LNCaP clone FGC (cell line): ENCODE measurements at regions not wholly inside any gene's neighbourhood (a gene's known extent, or its start where the extent isn't known, plus 50 kb on each side); places are given as distances from the start of the nearest gene placed in this dataset.

ENCODE experiments used
- DNase-seq: peaks from one replicate; pipeline ENCODE4 v3.0.0-alpha.2; 2011; ENCODE audit warnings: low read depth
- H3K4me3 ChIP-seq: 2 replicates; pipeline ENCODE4 v1.5.1; 2011; ENCODE audit warnings: mild to moderate bottlenecking, low read depth, low read length, control low read depth
- CTCF ChIP-seq: IDR thresholded peaks from 2 replicates; pipeline ENCODE4 v1.5.1; 2012; ENCODE audit warnings: mild to moderate bottlenecking; ENCODE audit not compliant: control insufficient read depth, insufficient read depth; ENCODE audit errors: extremely low read depth

GRCh38 chr3:59270921-59271320, 221.1 kb upstream of the CFAP20DC start:
- no peak for DNase-seq
- no peak for TF ChIP-seq CTCF
- no peak overlapping the region for H3K4me3 ChIP-seq

- TF ChIP-seq CTCF: no peak
- H3K4me3 ChIP-seq: no peak overlapping the region
Observed at GRCh38 chr3:59270209-59270608, 220.4 kb upstream of the CFAP20DC start.

GRCh38 chr3:59268170-59268569, 218.3 kb upstream of the CFAP20DC start:
- H3K4me3 ChIP-seq: no peak overlapping the region
- TF ChIP-seq CTCF: no peak
- no peak for DNase-seq

More at GRCh38 chr3:59270209-59270608, 220.4 kb upstream of the CFAP20DC start:
- no peak for DNase-seq

GRCh38 chr3:59267021-59267420, 217.2 kb upstream of the CFAP20DC start:
- TF ChIP-seq CTCF: no peak
- no peak for DNase-seq
- H3K4me3 ChIP-seq: no peak overlapping the region

GRCh38 chr3:59266551-59266950, 216.7 kb upstream of the CFAP20DC start:
- TF ChIP-seq CTCF: no peak
- no peak overlapping the region for H3K4me3 ChIP-seq
- DNase-seq: no peak

GRCh38 chr3:59265566-59265965, 215.7 kb upstream of the CFAP20DC start:
- no peak overlapping the region for H3K4me3 ChIP-seq
- TF ChIP-seq CTCF: no peak
- no peak for DNase-seq

- no peak overlapping the region for H3K4me3 ChIP-seq
- DNase-seq: no peak
- TF ChIP-seq CTCF: no peak
Observed at GRCh38 chr3:59264366-59264765, 214.5 kb upstream of the CFAP20DC start.
